NCI-H510A treated with DMSO at 0.1 percent for 48 hours (cell line): ENCODE measurements at regions not wholly inside any gene's neighbourhood (a gene's known extent, or its start where the extent isn't known, plus 50 kb on each side); places are given as distances from the start of the nearest gene placed in this dataset.
A peak's percentile ranks its signal among the peaks of the same experiment; 100 is the strongest.

Experiments used
- DNase-seq: peaks from one replicate; lab custom pipeline; 2025; lab: John Stamatoyannopoulos, UW

DNA sequence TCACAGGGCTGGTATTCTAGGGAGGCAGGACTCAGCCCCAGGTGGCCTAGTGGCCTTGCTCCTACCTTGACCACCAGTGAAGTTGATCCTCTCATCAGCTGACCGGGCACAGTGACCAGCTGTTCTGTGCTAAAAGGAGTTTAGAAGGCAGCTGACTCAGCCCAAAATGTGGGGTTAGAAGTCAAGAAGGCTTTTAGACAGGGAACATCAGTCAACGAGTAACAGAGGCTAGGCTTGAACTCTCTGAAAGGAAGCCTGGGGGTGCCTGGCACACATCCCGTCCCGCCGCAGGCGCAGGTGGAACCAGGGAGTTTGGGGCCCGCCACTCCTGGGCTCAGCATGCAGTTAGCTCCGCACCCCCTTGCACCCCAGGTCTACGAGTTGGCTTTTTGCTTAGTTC, 114.9 kb upstream of the SLC45A1 start:
- no peak for DNase-seq

DNA sequence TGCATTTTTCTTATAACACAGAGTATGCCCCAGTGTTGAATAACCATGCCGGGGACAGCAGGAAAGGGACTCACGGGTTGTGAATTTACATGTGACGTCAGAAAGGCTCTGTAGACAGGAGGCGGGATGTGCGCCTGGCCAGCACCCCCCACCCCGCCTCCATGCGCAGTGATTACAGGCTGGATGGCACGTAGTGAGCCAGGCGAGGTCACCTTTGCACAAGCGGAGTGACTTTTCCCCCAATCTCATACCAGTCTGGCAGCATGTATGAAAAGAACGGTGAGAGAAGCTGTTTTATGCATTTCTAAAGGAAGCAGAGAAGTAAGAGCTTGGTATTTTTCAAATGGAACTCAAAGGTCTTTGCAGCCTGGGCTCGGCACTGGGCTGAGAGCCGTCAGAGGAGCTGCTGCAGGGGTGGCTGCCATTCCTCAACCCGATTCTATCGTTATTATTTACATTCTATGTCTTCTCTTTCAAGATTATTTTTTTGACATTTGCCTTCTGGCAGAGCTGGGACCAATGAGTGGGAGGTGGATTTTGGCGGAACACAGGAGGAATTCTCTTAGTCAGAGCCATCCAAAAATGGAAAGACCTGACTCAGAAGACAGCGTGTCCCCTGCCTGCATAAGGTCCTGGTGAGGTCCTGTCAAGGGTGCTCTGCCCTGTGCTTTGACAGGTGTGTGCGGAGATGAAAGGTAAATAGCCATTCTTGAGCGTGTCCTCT, 115.6 kb upstream of the SLC45A1 start:
- DNase-seq, result peak; percentile 99

DNA sequence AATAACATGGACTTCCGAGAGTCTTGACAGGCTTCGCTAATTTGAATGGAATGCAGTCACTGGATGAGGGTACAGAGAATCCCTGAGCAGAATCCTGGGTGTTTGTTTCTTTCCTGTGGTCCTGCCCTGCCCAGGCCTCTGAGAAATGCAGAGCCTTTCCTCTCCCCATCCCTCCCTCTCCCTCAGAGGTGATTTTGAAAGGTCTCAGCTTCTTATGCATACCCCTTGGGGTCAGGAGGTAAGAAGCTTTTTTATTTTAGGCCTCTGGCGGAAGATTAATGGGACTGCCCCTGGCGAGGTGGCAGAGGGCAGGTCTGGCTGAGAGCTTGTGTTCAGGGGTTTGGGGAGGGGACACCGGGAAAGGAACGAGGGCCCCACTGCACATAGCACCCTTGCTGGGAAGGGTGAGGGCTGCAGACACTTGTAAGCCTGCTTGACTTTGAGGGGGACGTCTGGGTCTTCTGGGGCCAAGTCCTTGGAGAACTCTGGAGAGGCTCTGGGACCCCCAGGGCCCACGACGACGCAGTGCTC, 116.5 kb upstream of the SLC45A1 start:
- no peak for DNase-seq

DNA sequence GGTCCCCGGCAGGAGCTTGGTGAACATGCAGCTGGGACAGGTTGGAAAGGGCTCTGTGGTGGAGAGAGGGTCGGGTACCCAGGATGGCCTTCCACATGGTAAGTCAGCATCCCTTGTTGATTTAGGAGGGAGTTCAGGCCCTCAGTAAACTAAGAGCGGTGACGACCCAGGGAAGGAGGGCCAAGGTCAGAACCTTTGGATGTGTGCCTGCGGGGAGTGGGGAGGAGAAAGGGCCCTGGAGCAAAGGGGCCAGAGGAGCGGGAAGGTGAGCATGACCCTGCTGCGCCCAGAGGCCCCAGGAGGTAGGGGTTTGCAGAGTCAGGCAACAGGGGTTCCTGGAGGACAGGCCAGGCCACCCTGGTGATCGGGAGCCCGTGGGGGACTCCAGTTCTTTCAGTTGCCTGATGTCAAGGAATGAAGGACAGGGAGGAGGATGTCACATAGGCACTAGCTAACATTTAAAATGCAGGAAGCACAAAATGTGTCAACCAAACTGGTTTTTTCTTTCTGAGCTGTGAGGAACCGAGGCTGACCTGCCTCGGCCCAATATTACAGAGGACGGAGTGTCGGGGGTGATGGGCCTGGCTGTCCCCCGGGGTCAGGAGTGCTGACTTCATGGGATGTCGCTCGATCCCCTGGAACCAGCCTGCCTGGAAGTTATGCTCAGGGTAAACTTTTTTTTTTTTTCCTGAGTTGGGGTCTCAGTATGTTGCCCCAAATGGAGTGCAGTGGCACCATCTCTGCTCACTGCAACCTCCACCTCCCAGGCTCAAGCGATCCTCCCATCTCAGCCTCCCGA, 117.4 kb upstream of the SLC45A1 start:
- no peak for DNase-seq

- DNase-seq, result no peak
Measured at GRCh38 chr1:8198522-8198921, 119.4 kb upstream of the SLC45A1 start.

GRCh38 chr1:8197493-8198282, 120.2 kb upstream of the SLC45A1 start:
- peak; percentile 70 for DNase-seq

- DNase-seq, result peak; percentile 96
Measured at GRCh38 chr1:8194481-8195227, 123.3 kb upstream of the SLC45A1 start.

- no peak for DNase-seq
Measured at GRCh38 chr1:8193840-8194406, 124.0 kb upstream of the SLC45A1 start.

DNA sequence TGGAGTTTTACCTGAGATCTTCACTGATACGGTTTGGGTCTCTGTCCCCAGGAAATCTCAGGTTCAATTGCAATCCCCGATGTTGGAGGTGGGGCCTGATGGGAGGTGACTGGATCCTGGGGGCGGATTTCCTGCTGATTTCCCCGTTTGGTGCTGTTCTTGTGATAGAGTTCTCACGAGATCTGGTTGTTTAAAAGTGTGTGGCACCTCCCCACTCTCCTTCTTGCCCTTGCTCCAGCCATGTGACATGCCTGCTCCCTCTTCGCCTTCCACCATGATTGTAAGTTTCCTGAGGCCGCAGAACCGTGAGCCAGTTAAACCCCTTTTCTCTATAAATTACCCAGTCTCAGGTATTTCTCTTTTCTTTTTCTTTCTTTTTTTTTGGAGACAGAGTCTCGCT, 126.4 kb upstream of the SLC45A1 start:
- no peak for DNase-seq

GRCh38 chr1:8189931-8190483, 127.9 kb upstream of the SLC45A1 start:
- DNase-seq, result no peak

DNA sequence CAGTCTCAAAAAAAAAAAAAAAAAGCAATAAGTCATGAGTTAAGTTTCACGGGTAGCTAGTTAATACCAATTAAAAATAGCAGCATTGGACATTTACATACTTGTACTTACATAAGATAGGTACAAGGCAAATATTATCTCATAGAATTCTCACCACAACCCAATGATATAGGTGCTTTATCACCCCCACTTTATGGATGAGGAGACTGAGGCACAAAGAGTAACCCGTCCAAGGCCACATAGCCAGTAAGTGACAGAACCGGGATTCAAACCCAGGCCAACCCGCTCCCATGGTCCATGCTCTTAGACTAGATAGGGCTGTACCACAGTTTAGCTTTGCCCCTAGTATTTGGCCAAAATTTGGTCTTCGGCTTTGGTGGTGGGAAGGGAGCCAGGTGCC, 132.5 kb upstream of the SLC45A1 start:
- DNase-seq, result no peak

DNA sequence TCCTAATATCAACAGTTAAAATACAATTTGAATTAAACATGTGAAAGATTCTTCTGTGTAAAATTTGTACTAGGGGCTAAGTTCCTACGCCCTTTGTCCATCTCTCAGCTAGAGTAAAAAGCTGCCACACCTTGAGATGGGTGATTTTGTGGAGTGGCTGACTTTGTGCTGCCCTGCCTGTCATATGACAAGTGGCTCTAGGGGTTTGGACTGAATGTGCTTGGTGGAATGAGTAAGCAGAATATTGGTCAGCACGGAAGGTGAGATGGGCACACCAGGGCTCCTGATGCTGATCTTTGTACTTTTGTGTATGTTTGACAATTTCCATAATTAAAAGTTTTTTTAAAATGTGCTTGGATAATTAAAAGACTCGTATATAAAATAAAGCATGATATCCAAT, 133.6 kb upstream of the SLC45A1 start:
- DNase-seq, result no peak

- peak; percentile 71 for DNase-seq
Measured at GRCh38 chr1:8182034-8182761, 135.7 kb upstream of the SLC45A1 start.

GRCh38 chr1:8179132-8179793, 138.7 kb upstream of the SLC45A1 start:
- DNase-seq, result no peak

DNA sequence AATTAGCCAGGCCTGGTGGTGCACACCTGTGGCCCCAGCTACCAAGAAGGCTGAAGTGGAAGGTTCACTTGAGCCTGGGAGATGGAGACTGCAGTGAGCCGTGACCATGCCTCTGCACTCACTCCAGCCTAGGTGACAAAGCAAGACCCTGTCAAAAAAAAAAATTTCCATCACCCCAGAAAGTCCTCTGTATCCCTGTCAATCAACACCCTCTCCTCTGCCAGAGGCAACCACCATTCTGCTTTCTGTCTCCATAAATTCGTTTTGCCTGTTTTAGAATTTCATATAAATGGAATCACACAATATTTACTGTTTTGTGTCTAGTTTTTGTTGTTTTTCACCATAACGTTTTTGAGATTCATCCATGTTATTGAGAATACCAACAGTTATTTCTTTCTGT, 141.6 kb upstream of the SLC45A1 start:
- DNase-seq, result peak; percentile 77

DNA sequence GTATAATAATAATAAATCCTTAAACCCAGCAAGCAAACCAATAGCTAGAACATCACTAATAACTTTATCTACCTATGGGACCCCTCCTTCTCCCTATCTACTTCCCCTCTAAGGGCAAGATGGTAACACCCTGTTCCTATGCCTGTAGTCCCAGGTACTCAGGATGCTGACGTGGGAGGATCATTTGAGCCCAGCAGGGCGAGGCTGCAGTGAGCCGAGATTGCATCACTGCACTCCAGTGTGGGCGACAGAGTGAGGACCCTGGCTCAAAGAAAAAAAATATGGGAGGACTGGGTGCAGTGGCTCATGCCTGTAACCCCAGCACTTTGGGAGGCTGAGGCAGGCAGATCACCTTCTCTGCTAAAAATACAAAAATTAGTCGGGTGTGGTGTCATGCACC, 143.1 kb upstream of the SLC45A1 start:
- peak; percentile 86 for DNase-seq

DNA sequence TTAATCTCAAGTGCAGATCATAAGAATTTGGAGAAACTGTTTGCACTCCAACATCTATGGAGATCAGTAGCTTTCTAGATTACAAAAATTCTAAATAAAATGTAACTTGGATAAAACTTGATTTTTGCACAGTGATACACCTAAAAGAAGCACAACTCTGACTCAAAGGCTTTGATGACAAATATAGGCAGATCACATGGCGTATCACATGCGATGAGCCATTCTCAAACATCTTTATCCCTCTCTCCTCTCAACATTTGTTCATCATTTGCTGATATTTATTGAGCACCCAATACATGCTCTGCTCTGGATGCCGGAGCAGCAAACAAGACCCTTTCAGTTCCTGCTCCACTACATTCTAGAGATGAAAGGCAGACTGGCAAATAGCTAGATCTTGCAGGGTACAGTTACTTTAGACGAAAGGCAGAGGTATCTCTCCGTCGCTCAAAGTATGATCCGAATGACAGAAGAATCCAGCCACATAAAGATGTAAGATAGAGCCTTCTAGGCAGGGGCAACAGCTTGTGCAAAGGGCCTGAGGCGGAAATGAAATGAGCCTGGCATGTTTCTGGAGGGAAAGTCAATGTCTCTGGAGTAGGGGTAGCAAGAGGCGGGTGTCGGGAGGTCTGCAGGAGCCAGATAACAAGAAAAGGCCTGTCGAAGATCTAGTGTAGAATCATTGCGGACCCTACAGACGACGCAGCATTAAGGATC, 145.8 kb upstream of the ERRFI1 start:
- DNase-seq, result no peak

GRCh38 chr1:8170059-8170835, 144.1 kb upstream of the ERRFI1 start:
- DNase-seq, result peak; percentile 89
